ENCODE measurements at regions not wholly inside any gene's neighbourhood (a gene's known extent, or its start where the extent isn't known, plus 50 kb on each side); places are given as distances from the start of the nearest gene placed in this dataset.

DNA sequence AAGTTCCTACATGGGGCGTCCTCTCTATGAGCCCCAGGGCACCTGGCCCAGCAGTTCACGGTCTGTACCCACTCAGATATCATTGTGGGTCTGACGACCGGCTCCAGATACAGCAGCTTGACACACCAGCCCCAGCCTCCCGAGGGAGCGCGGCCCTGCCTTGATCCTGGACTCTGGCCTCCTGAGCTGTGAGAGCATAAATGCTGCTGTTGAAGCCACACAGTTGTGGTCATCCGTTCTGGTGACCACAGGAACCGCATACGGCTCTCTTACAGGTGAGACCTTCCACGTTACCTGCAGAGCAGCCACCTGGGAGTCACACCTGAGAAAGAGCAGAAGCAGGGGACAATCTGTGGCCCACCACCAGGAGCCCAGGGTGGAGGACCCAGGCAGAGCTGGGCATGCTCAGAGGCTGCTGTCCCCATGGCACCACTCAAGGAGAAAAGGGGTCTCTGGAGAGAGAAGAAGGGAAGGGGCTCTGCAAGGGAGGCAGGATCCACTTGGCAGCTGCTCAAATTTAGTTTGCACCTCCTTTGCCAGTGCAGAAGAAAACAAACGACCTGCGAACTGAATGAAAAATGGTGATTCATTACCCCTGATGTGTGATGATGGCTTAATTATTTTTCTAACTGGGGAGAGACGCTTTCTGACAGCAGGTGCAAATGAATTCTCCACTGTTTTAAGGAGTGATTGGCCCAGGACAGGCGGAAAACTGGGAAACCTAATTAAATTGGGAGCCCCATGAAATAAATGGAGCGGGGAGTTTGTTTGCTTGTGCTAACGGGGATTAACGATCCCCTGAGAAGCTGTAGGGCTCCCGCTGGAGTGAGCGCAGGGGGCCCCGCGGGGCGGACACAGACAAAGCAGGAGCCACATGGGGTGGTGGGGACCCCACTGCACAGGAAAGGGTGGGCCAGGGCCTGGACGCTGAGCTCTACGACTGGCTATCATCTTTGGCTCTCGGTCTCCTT, 208.9 kb downstream of the RBFOX3 start:
- Histone ChIP-seq H3K4me2 (ENCODE audit: low read depth, low read length, poor library complexity, severe bottlenecking) (no peak overlapping the region), H3K4me3 (ENCODE audit: low read length) (no peak overlapping the region), H4K20me1 (ENCODE audit: insufficient read depth, low read depth, low read length) (0 out of 2 replicates have a peak, but pooled peaks cover 3% of the 10 kb centered on the region), H3K36me3 (ENCODE audit: insufficient read depth, low read length) (no peaks in the 10 kb centered on the region), H3K9me2 (replicated peaks; ENCODE audit: insufficient read depth, low read length) (no peaks in the 10 kb centered on the region), H3K9me3 (ENCODE audit: low read length) (no peaks in the 10 kb centered on the region), H3K27ac (ENCODE audit: low read length) (no peak overlapping the region), H3K79me2 (ENCODE audit: low read length) (no peaks in the 10 kb centered on the region), H3K27me3 (ENCODE audit: low read length) (no peaks in the 10 kb centered on the region), H3K9ac (ENCODE audit: low read length) (no peak overlapping the region), H3K4me1 (ENCODE audit: low read length) (peaks cover 2% of the 10 kb centered on the region; the same call in 1 of the 2 replicates), H2AFZ (ENCODE audit: low read length) (no peak overlapping the region)
- DNase-seq: no peak

DNA sequence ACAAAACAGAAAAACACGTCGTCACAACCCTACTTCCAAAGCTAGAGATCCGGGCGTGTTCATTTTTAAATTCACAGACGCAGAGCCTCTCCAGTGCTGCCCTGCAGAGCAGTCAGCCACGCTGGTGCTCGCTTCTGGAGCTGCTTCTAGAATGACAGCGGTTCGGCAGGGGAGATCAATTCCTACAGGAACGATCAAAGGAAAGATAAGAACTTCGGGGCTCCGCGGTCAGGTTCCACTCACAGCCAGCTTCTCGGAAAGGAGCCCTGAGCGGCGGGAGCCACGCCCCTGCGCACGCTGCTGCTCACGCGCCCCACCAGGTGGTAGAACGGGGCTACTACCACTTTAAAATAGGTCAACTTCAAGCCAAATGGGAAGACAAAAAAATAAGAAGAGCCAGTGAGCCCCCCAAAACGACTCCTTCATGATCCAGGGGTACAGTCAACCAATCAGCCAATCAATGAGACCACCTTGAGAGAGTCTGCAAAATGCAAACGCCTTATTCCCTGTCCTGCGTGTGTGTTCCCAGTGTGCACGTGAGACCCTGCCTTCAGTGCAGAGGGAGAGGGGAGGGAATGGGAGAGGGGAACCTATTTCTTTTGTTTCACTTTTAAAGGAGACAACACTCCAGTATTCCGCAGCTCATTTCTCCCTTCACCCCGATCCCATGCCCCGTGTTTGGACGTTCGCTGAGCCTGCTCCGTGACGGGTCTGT, 209.7 kb downstream of the RBFOX3 start:
- H3K9me3 ChIP-seq (ENCODE audit: low read length): no peaks in the 10 kb centered on the region
- 0 out of 2 replicates have a peak, but pooled peaks cover 3% of the 10 kb centered on the region for H4K20me1 ChIP-seq (ENCODE audit: insufficient read depth, low read depth, low read length)
- H3K27me3 ChIP-seq (ENCODE audit: low read length): no peaks in the 10 kb centered on the region
- no peak overlapping the region for H3K27ac ChIP-seq (ENCODE audit: low read length)
- H3K36me3 ChIP-seq (ENCODE audit: insufficient read depth, low read length): no peaks in the 10 kb centered on the region
- no peak overlapping the region for H3K4me3 ChIP-seq (ENCODE audit: low read length)
- DNase-seq: peak; percentile 81
- no peak overlapping the region for H3K4me2 ChIP-seq (ENCODE audit: low read depth, low read length, poor library complexity, severe bottlenecking)
- H2AFZ ChIP-seq (ENCODE audit: low read length): no peak overlapping the region
- peaks cover 2% of the 10 kb centered on the region; the same call in 1 of the 2 replicates for H3K4me1 ChIP-seq (ENCODE audit: low read length)
- H3K79me2 ChIP-seq (ENCODE audit: low read length): no peaks in the 10 kb centered on the region
- H3K9ac ChIP-seq (ENCODE audit: low read length): no peak overlapping the region
- H3K9me2 ChIP-seq (replicated peaks; ENCODE audit: insufficient read depth, low read length): no peaks in the 10 kb centered on the region

DNA sequence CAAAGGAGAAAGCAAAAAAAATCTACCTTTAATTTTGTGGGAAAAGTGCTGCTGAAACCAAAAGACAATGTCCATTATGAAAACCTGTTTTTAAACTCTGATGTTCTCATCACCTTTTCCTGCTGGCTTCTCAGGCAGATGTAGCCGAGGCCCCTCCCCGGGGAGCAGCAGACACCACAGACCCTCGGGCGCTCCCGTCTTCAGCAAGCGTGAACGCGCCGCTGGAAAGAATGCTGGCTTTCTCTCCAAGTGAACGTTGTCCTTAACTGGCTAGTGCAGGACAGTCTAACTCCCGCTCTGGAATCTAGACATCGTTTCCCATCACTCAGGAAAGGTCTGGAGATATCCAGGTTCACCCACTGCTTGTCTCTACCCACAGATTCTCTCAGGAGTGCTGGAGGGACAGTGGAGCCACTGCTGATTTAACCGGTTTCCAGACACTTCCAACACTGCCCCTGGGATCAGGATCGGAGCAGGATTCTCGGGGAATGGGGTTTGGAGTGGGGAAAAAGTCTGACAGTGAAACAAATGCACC, 211.2 kb downstream of the RBFOX3 start:
- Histone ChIP-seq H3K27me3 (ENCODE audit: low read length) (no peaks in the 10 kb centered on the region), H3K4me3 (ENCODE audit: low read length) (no peak overlapping the region), H3K9me2 (replicated peaks; ENCODE audit: insufficient read depth, low read length) (no peaks in the 10 kb centered on the region), H4K20me1 (ENCODE audit: insufficient read depth, low read depth, low read length) (0 out of 2 replicates have a peak, but pooled peaks cover 3% of the 10 kb centered on the region), H3K27ac (ENCODE audit: low read length) (no peak overlapping the region), H3K4me1 (ENCODE audit: low read length) (peaks cover 2% of the 10 kb centered on the region; the same call in 1 of the 2 replicates), H2AFZ (ENCODE audit: low read length) (no peak overlapping the region), H3K36me3 (ENCODE audit: insufficient read depth, low read length) (no peaks in the 10 kb centered on the region), H3K79me2 (ENCODE audit: low read length) (no peaks in the 10 kb centered on the region), H3K4me2 (ENCODE audit: low read depth, low read length, poor library complexity, severe bottlenecking) (no peak overlapping the region), H3K9ac (ENCODE audit: low read length) (no peak overlapping the region), H3K9me3 (ENCODE audit: low read length) (no peaks in the 10 kb centered on the region)
- DNase-seq: no peak

DNA sequence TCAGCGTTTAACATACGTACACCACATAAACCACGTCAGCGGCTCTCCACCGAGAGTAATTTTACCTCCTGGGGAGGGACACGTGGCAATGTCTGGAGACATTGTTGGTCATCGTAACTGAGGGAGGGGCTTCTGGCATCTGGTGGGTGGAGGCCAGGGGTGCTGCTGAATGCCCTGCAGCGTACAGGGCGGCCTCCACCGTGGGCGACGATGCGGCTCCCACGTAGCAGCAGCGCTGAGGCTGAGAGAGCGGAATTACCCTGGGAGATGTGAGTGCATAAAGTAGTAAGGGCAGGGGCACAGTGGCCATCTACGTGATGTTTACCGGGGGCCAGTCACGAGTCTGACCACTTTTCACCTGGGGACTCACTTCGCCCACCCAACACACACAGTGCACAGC, 212.4 kb downstream of the RBFOX3 start:
- peaks cover 2% of the 10 kb centered on the region; the same call in 1 of the 2 replicates for H3K4me1 ChIP-seq (ENCODE audit: low read length)
- no peaks in the 10 kb centered on the region for H3K27me3 ChIP-seq (ENCODE audit: low read length)
- no peaks in the 10 kb centered on the region for H3K9me3 ChIP-seq (ENCODE audit: low read length)
- H4K20me1 ChIP-seq (ENCODE audit: insufficient read depth, low read depth, low read length): 0 out of 2 replicates have a peak, but pooled peaks cover 3% of the 10 kb centered on the region
- H3K9ac ChIP-seq (ENCODE audit: low read length): no peak overlapping the region
- no peak overlapping the region for H3K4me2 ChIP-seq (ENCODE audit: low read depth, low read length, poor library complexity, severe bottlenecking)
- no peak for DNase-seq
- H3K4me3 ChIP-seq (ENCODE audit: low read length): no peak overlapping the region
- no peaks in the 10 kb centered on the region for H3K79me2 ChIP-seq (ENCODE audit: low read length)
- no peaks in the 10 kb centered on the region for H3K9me2 ChIP-seq (replicated peaks; ENCODE audit: insufficient read depth, low read length)
- no peaks in the 10 kb centered on the region for H3K36me3 ChIP-seq (ENCODE audit: insufficient read depth, low read length)
- H3K27ac ChIP-seq (ENCODE audit: low read length): no peak overlapping the region
- no peak overlapping the region for H2AFZ ChIP-seq (ENCODE audit: low read length)

DNA sequence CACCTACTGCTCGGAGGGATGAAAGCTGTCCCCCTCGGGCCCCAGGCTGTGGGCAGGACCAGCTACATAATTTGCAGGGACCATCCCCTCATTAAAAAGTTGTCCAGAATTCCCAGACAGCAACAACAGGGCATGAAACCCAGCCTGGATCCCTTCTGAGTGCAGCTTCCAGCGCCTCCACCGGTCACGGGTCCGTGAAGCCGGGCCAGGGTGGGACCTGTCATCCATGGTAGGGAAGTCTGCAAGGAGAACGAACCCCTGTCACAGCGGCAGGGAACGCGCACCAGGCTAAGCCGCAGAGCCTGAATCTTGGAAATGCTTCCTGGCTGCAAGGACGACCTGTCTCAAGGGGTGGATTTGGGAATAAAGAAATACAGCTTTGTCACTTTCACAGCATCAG, 214.2 kb downstream of the RBFOX3 start:
- no peaks in the 10 kb centered on the region for H3K36me3 ChIP-seq (ENCODE audit: insufficient read depth, low read length)
- H2AFZ ChIP-seq (ENCODE audit: low read length): no peak overlapping the region
- H3K27me3 ChIP-seq (ENCODE audit: low read length): no peaks in the 10 kb centered on the region
- peaks cover 3% of the 10 kb centered on the region; the same call in 1 of the 2 replicates for H4K20me1 ChIP-seq (ENCODE audit: insufficient read depth, low read depth, low read length)
- H3K79me2 ChIP-seq (ENCODE audit: low read length): no peaks in the 10 kb centered on the region
- no peak overlapping the region for H3K9ac ChIP-seq (ENCODE audit: low read length)
- H3K4me2 ChIP-seq (ENCODE audit: low read depth, low read length, poor library complexity, severe bottlenecking): no peak overlapping the region
- H3K27ac ChIP-seq (ENCODE audit: low read length): no peak overlapping the region
- no peaks in the 10 kb centered on the region for H3K9me3 ChIP-seq (ENCODE audit: low read length)
- H3K9me2 ChIP-seq (replicated peaks; ENCODE audit: insufficient read depth, low read length): no peaks in the 10 kb centered on the region
- no peak for DNase-seq
- peaks cover 2% of the 10 kb centered on the region; the same call in 1 of the 2 replicates for H3K4me1 ChIP-seq (ENCODE audit: low read length)
- no peak overlapping the region for H3K4me3 ChIP-seq (ENCODE audit: low read length)

DNA sequence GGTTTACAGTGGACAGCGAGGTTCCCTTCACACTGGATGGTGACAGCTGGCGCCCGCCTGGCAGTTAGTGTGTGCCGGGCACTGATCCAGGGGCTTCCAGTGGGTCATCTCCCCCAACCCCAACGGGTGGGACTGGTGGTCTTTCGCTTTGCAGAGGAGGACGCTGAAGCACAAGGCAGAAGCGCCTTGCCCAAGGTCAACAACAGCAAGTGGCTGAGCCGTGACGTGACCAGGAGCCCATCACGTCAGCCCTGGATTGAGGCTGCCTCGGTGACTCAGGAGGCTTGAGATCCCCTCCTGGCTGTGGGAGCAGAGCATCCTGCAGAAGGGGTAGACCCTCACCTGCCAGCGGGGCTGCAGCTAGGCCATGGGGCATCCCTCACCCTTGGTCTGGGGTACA, 215.3 kb downstream of the RBFOX3 start:
- H3K4me3 ChIP-seq (ENCODE audit: low read length): no peak overlapping the region
- H3K27me3 ChIP-seq (ENCODE audit: low read length): no peaks in the 10 kb centered on the region
- no peaks in the 10 kb centered on the region for H3K9me2 ChIP-seq (replicated peaks; ENCODE audit: insufficient read depth, low read length)
- no peaks in the 10 kb centered on the region for H3K9me3 ChIP-seq (ENCODE audit: low read length)
- no peak overlapping the region for H3K27ac ChIP-seq (ENCODE audit: low read length)
- no peaks in the 10 kb centered on the region for H3K36me3 ChIP-seq (ENCODE audit: insufficient read depth, low read length)
- H4K20me1 ChIP-seq (ENCODE audit: insufficient read depth, low read depth, low read length): no peaks in the 10 kb centered on the region; the same call in 1 of the 2 replicates
- no peak overlapping the region for H3K9ac ChIP-seq (ENCODE audit: low read length)
- H3K79me2 ChIP-seq (ENCODE audit: low read length): no peaks in the 10 kb centered on the region
- no peaks in the 10 kb centered on the region for H3K4me1 ChIP-seq (ENCODE audit: low read length)
- H3K4me2 ChIP-seq (ENCODE audit: low read depth, low read length, poor library complexity, severe bottlenecking): no peak overlapping the region
- no peak overlapping the region for H2AFZ ChIP-seq (ENCODE audit: low read length)
- no peak for DNase-seq

DNA sequence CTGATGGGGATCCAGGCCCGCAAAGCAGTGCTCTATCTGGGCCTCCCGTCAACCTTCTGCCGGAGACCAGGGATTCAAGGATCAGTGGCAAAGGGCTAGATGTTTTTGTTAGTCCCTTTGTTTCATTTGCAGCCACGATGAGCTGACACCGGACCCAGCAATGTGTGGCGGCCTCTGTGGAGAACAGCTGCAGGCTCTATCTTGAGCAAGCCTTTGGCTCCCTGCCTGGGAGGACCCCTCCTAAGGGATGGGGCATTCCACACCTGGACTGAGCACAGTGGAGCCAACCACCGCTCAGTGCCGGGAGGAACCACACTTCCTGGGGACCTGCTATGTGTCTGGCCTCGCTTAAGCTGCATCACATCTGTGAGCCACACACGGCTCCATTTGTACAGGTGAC, 215.8 kb downstream of the RBFOX3 start:
- Histone ChIP-seq H3K9me2 (replicated peaks; ENCODE audit: insufficient read depth, low read length) (no peaks in the 10 kb centered on the region), H3K79me2 (ENCODE audit: low read length) (no peaks in the 10 kb centered on the region), H2AFZ (ENCODE audit: low read length) (no peak overlapping the region), H3K27ac (ENCODE audit: low read length) (no peak overlapping the region), H3K9me3 (ENCODE audit: low read length) (no peaks in the 10 kb centered on the region), H3K27me3 (ENCODE audit: low read length) (no peaks in the 10 kb centered on the region), H3K4me3 (ENCODE audit: low read length) (no peak overlapping the region), H3K36me3 (ENCODE audit: insufficient read depth, low read length) (no peaks in the 10 kb centered on the region), H4K20me1 (ENCODE audit: insufficient read depth, low read depth, low read length) (no peaks in the 10 kb centered on the region; the same call in 1 of the 2 replicates), H3K4me1 (ENCODE audit: low read length) (no peaks in the 10 kb centered on the region), H3K9ac (ENCODE audit: low read length) (no peak overlapping the region), H3K4me2 (ENCODE audit: low read depth, low read length, poor library complexity, severe bottlenecking) (no peak overlapping the region)
- DNase-seq: no peak
